Naive thymus-derived CD4-positive, alpha-beta T cell (primary cell): ENCODE measurements at regions not wholly inside any gene's neighbourhood (a gene's known extent, or its start where the extent isn't known, plus 50 kb on each side); places are given as distances from the start of the nearest gene placed in this dataset.

ENCODE experiments used
- ATAC-seq: fragments of 150-1000 bp; cut with Tn5 transposase; 2 replicates; pipeline ENCODE4 v1.10.0; 2021; ENCODE audit warnings: mild to moderate bottlenecking, moderate library complexity
- CTCF ChIA-PET: fragments of 350-600 bp; sonication (Branson Sonifier 250); formaldehyde crosslinking; loops from one replicate; lab custom pipeline; 2021; ENCODE audit warnings: antibody characterized with exemption; lab: Charles Lee
- POLR2A ChIA-PET: fragments of 350-600 bp; sonication (Branson Sonifier 250); formaldehyde crosslinking; loops from one replicate; lab custom pipeline; 2021; ENCODE audit warnings: antibody characterized with exemption, inconsistent platforms; lab: Charles Lee
- DNase-seq, 9 donors: peaks; one replicate each; pipeline versions ENCODE4 v3.0.0 to v3.0.0-alpha.2; 2020 to 2022; ENCODE audit warnings: mixed read lengths in 1 of 9
- H3K27ac ChIP-seq: one replicate; pipeline ENCODE4 v1.7.0; 2013; ENCODE audit warnings: mild to moderate bottlenecking, low read depth, low read length, moderate library complexity
- H3K27me3 ChIP-seq, 2 donors: one replicate each; pipeline ENCODE4 v1.7.0; 2013; ENCODE audit warnings: low read length in 2 of 2, mild to moderate bottlenecking in 2 of 2, moderate library complexity in 2 of 2; ENCODE audit not compliant: control insufficient read depth in 2 of 2, insufficient read depth in 2 of 2
- H3K36me3 ChIP-seq, 3 experiments: 1 replicate in 2 of 3; 2 replicates in 1 of 3; pipeline ENCODE4 v1.7.0; 2013; ENCODE audit warnings: low read length in 3 of 3, mild to moderate bottlenecking in 3 of 3, moderate library complexity in 1 of 3; ENCODE audit not compliant: insufficient read depth in 3 of 3, control insufficient read depth in 2 of 3
- H3K4me1 ChIP-seq, 2 donors: one replicate each; pipeline ENCODE4 v1.7.0; 2013; ENCODE audit warnings: low read length in 2 of 2, mild to moderate bottlenecking in 2 of 2, moderate library complexity in 1 of 2; ENCODE audit not compliant: control insufficient read depth in 2 of 2, insufficient read depth in 2 of 2
- H3K4me3 ChIP-seq: 2 replicates; pipeline ENCODE4 v1.7.0; 2013; ENCODE audit warnings: mild to moderate bottlenecking, low read length
- H3K9me3 ChIP-seq, 3 experiments: 1 replicate in 2 of 3; 2 replicates in 1 of 3; pipeline ENCODE4 v1.7.0; 2013; ENCODE audit warnings: low read length in 3 of 3; ENCODE audit not compliant: control insufficient read depth in 2 of 3
- H3K27ac Mint-ChIP-seq, 9 donors: one replicate each; pipeline ENCODE4 v1.8.0; 2020 to 2022; ENCODE audit warnings: mixed read lengths in 9 of 9, mild to moderate bottlenecking in 8 of 9, moderate library complexity in 5 of 9, inconsistent platforms in 2 of 9
- H3K27me3 Mint-ChIP-seq, 5 donors: one replicate each; pipeline ENCODE4 v1.8.0; 2021 to 2022; ENCODE audit warnings: mixed read lengths in 5 of 5, mild to moderate bottlenecking in 1 of 5
- H3K36me3 Mint-ChIP-seq, 5 donors: one replicate each; pipeline ENCODE4 v1.8.0; 2020 to 2022; ENCODE audit warnings: mixed read lengths in 5 of 5, mild to moderate bottlenecking in 3 of 5, inconsistent platforms in 1 of 5
- H3K4me1 Mint-ChIP-seq, 7 donors: one replicate each; pipeline ENCODE4 v1.8.0; 2020 to 2022; ENCODE audit warnings: mixed read lengths in 7 of 7, mild to moderate bottlenecking in 3 of 7, inconsistent platforms in 1 of 7
- H3K4me3 Mint-ChIP-seq, 10 donors: one replicate each; pipeline ENCODE4 v1.8.0; 2020 to 2022; ENCODE audit warnings: mild to moderate bottlenecking in 10 of 10, mixed read lengths in 10 of 10, moderate library complexity in 6 of 10, inconsistent platforms in 2 of 10
- H3K9me3 Mint-ChIP-seq, 11 donors: one replicate each; pipeline ENCODE4 v1.8.0; 2020 to 2022; ENCODE audit warnings: mixed read lengths in 11 of 11, mild to moderate bottlenecking in 4 of 11, inconsistent platforms in 1 of 11, moderate library complexity in 1 of 11
- intact Hi-C, 2 donors: fragments of 100-400 bp; cut with micrococcal nuclease; formaldehyde crosslinking; loops; one replicate each; pipeline ENCODE4 v1.15.1; 2023

GRCh38 chr17:70606086-70606485 is 436.8 kb downstream of the KCNJ2 start:
- Histone ChIP-seq H3K27ac (no peak overlapping the region), H3K4me3 (no peak overlapping the region), H3K27me3 (no peaks in the 10 kb centered on the region), H3K4me1 (no peaks in the 10 kb centered on the region), H3K36me3 (no peaks in the 10 kb centered on the region), H3K9me3 (no peaks in the 10 kb centered on the region)
- Mint-ChIP-seq H3K4me1 (no peaks in the 10 kb centered on the region), H3K4me3 (no peak overlapping the region), H3K27me3 (peaks cover 0 to 6% (median 0%) of the 10 kb centered on the region in 5 donors), H3K27ac (no peak overlapping the region), H3K36me3 (no peaks in the 10 kb centered on the region), H3K9me3 (peaks cover 0 to 3% (median 0%) of the 10 kb centered on the region in 11 donors)
- intact Hi-C loops, result no loop called here
- ChIA-PET POLR2A (no interaction called here), CTCF (no interaction called here)
- DNase-seq (no peak), ATAC-seq (no peak)

- Histone ChIP-seq H3K4me3 (no peak overlapping the region), H3K9me3 (no peaks in the 10 kb centered on the region), H3K27me3 (no peaks in the 10 kb centered on the region), H3K27ac (no peak overlapping the region), H3K4me1 (no peaks in the 10 kb centered on the region), H3K36me3 (no peaks in the 10 kb centered on the region)
- Mint-ChIP-seq H3K27me3 (peaks cover 0 to 5% (median 0%) of the 10 kb centered on the region in 5 donors), H3K36me3 (no peaks in the 10 kb centered on the region), H3K4me1 (no peaks in the 10 kb centered on the region), H3K9me3 (peaks cover 0 to 3% (median 0%) of the 10 kb centered on the region in 11 donors), H3K4me3 (no peak overlapping the region), H3K27ac (no peak overlapping the region)
- ATAC-seq (no peak), DNase-seq (no peak)
- intact Hi-C loops, result no loop called here
- CTCF ChIA-PET, result no interaction called here
- POLR2A ChIA-PET, result no interaction called here
Measured at GRCh38 chr17:70608193-70608592, 438.9 kb downstream of the KCNJ2 start.

- ATAC-seq (no peak), DNase-seq (no peak)
- Histone ChIP-seq H3K27ac (no peak overlapping the region), H3K9me3 (no peaks in the 10 kb centered on the region), H3K27me3 (no peaks in the 10 kb centered on the region), H3K4me1 (no peaks in the 10 kb centered on the region), H3K36me3 (no peaks in the 10 kb centered on the region), H3K4me3 (no peak overlapping the region)
- ChIA-PET CTCF (no interaction called here), POLR2A (no interaction called here)
- Mint-ChIP-seq H3K36me3 (no peaks in the 10 kb centered on the region), H3K4me1 (no peaks in the 10 kb centered on the region), H3K27ac (no peak overlapping the region), H3K27me3 (peaks cover 0 to 5% (median 0%) of the 10 kb centered on the region in 5 donors), H3K4me3 (no peak overlapping the region), H3K9me3 (peaks cover 0 to 3% (median 0%) of the 10 kb centered on the region in 11 donors)
- intact Hi-C loops, result no loop called here
Measured at GRCh38 chr17:70608957-70609356, 439.6 kb downstream of the KCNJ2 start.

GRCh38 chr17:70609566-70609965 is 440.2 kb downstream of the KCNJ2 start:
- CTCF ChIA-PET, result no interaction called here
- H3K4me1 ChIP-seq, result no peaks in the 10 kb centered on the region
- intact Hi-C loops, result no loop called here
- POLR2A ChIA-PET, result no interaction called here
- Mint-ChIP-seq H3K27me3 (peaks cover 0 to 5% (median 0%) of the 10 kb centered on the region in 5 donors), H3K4me3 (no peak overlapping the region), H3K27ac (no peak overlapping the region), H3K9me3 (peaks cover 0 to 3% (median 0%) of the 10 kb centered on the region in 11 donors), H3K4me1 (no peaks in the 10 kb centered on the region), H3K36me3 (no peaks in the 10 kb centered on the region)
- no peak overlapping the region for H3K4me3 ChIP-seq
- no peak for DNase-seq
- no peaks in the 10 kb centered on the region for H3K27me3 ChIP-seq
- no peaks in the 10 kb centered on the region for H3K9me3 ChIP-seq
- H3K27ac ChIP-seq, result no peak overlapping the region
- no peaks in the 10 kb centered on the region for H3K36me3 ChIP-seq
- ATAC-seq, result no peak

GRCh38 chr17:70610161-70610560 is 440.8 kb downstream of the KCNJ2 start:
- Mint-ChIP-seq H3K4me3 (no peak overlapping the region), H3K4me1 (no peaks in the 10 kb centered on the region), H3K27me3 (peaks cover 0 to 5% (median 0%) of the 10 kb centered on the region in 5 donors), H3K9me3 (peaks cover 0 to 3% (median 0%) of the 10 kb centered on the region in 11 donors), H3K36me3 (no peaks in the 10 kb centered on the region), H3K27ac (no peak overlapping the region)
- H3K27me3 ChIP-seq, result no peaks in the 10 kb centered on the region
- H3K27ac ChIP-seq, result no peak overlapping the region
- ChIA-PET POLR2A (no interaction called here), CTCF (no interaction called here)
- intact Hi-C loops, result no loop called here
- no peak for ATAC-seq
- H3K4me3 ChIP-seq, result no peak overlapping the region
- no peaks in the 10 kb centered on the region for H3K9me3 ChIP-seq
- no peaks in the 10 kb centered on the region for H3K36me3 ChIP-seq
- H3K4me1 ChIP-seq, result no peaks in the 10 kb centered on the region
- DNase-seq, result no peak

GRCh38 chr17:70613681-70614080 is 444.3 kb downstream of the KCNJ2 start:
- ATAC-seq, result no peak
- peaks cover 0 to 4% (median 0%) of the 10 kb centered on the region in 5 donors for H3K27me3 Mint-ChIP-seq
- Histone ChIP-seq H3K27ac (no peak overlapping the region), H3K36me3 (no peaks in the 10 kb centered on the region), H3K4me1 (no peaks in the 10 kb centered on the region), H3K4me3 (no peak overlapping the region), H3K27me3 (no peaks in the 10 kb centered on the region), H3K9me3 (no peaks in the 10 kb centered on the region)
- no peak overlapping the region for H3K27ac Mint-ChIP-seq
- intact Hi-C loops, result no loop called here
- ChIA-PET POLR2A (no interaction called here), CTCF (no interaction called here)
- peaks cover 0 to 6% (median 0%) of the 10 kb centered on the region in 11 donors for H3K9me3 Mint-ChIP-seq
- no peak overlapping the region for H3K4me3 Mint-ChIP-seq
- no peak for DNase-seq
- H3K4me1 Mint-ChIP-seq, result no peaks in the 10 kb centered on the region
- H3K36me3 Mint-ChIP-seq, result no peaks in the 10 kb centered on the region

- no peaks in the 10 kb centered on the region for H3K4me1 ChIP-seq
- DNase-seq (no peak), ATAC-seq (no peak)
- no peak overlapping the region for H3K27ac ChIP-seq
- no peaks in the 10 kb centered on the region for H3K36me3 Mint-ChIP-seq
- no peak overlapping the region for H3K4me3 ChIP-seq
- no peaks in the 10 kb centered on the region for H3K9me3 ChIP-seq
- H3K27ac Mint-ChIP-seq, result no peak overlapping the region
- ChIA-PET POLR2A (no interaction called here), CTCF (no interaction called here)
- intact Hi-C loops, result no loop called here
- peaks cover 0 to 8% (median 0%) of the 10 kb centered on the region in 11 donors for H3K9me3 Mint-ChIP-seq
- no peaks in the 10 kb centered on the region for H3K27me3 ChIP-seq
- H3K36me3 ChIP-seq, result no peaks in the 10 kb centered on the region
- H3K4me3 Mint-ChIP-seq, result no peak overlapping the region
- H3K27me3 Mint-ChIP-seq, result peaks cover 0 to 4% (median 0%) of the 10 kb centered on the region in 5 donors
- H3K4me1 Mint-ChIP-seq, result no peaks in the 10 kb centered on the region
Measured at GRCh38 chr17:70615831-70616230, 446.5 kb downstream of the KCNJ2 start.
